NCI-H2196 (cell line): ENCODE measurements at regions not wholly inside any gene's neighbourhood (a gene's known extent, or its start where the extent isn't known, plus 50 kb on each side); places are given as distances from the start of the nearest gene placed in this dataset.

Experiments used
- DNase-seq: peaks from one replicate; lab custom pipeline; 2025; ENCODE audit not compliant: unreplicated experiment; lab: John Stamatoyannopoulos, UW

DNA sequence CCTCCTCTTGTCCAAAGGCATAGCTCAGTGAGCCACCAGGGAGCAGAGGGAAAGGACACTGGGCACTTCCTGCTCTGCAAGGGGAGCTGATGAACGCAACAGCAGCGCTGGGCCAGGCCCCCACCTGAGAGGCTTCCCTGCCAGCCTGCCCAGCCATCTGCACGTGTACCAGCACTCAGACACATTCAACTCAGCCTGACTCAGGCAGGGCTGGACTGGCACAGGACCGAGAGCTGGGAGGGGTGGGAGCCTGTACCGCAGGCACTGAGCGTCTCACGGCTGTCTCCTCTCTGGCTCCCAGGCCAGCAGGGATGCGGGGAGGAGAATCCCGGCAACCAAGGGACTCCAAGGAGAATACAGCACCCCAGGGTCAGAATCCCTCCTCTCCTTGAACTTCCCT lies 411.8 kb downstream of the CTTN start:
- DNase-seq, result no peak

DNA sequence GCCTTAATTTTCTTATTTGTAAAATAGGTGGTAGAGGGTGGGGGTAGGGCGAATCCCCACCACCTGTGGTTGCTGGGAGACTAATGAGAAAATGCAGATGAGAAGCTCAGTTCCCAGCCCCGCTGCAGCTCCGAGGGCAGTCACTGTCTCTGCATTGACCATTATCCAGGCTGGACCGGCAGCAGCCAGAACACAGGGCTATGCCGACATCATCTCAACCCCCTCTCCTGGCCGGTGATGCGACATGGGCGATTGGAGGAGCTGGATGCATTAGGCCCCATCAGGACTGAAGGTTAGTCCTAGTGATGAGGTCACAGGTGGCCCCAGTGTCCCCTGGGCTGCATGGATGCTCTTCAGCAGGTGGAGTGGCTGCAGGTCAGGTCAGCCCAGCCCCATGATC lies 412.4 kb downstream of the CTTN start:
- DNase-seq, result no peak

DNA sequence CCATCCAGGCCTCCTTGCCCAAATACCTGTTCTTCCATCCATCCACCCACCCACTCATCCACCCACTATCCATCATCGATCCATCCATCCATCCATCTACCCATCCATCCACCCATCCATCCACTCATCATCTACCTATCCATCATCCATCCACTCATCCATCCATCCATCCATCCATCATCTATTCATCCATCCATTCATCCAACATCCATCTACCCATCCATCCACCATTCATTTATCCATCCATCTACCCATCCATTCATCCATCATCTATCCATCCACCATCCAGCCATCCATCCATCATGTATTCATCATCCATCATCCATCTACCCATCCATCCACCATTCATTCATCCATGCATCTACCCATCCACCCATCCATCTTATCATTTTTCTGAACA lies 413.2 kb downstream of the CTTN start:
- no peak for DNase-seq

DNA sequence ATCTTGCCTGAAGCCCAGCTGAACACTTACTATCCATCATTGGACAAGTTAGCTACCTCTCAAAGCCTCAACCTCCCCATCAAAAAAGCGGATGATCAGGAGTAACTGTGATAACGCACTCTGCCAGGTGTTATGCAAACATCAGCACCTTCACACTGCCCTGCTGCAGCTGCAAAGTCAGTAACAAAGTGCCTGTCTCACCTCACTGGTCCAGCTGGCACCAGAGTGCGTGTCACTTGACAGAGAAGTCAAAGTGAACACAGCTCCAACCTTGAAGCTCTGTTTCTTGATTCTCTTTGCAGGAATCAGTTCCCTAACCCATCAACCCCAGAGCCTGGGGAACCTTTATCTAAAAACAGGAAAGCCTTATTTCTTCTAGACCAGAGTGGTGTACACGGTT lies 413.6 kb downstream of the CTTN start:
- DNase-seq, result no peak

DNA sequence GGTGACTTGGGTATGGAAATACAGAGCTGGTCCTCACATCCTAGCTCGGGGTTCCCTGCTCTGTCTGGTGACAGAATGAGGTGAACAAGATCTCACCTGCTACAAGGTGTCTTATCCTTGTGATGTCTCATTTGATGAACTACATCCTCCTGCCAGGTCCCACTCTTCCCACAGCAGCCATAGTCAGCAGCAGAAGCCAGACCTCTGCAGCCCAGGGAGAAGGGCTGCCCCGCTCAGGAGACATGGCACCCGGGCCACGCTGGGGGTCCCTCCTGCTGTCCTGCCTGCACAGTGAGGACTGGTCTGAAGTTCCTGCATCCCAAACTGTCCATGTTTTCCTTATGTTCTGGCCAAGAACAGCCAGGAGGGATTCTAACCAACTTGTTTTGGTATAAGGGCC lies 414.1 kb downstream of the CTTN start:
- no peak for DNase-seq

DNA sequence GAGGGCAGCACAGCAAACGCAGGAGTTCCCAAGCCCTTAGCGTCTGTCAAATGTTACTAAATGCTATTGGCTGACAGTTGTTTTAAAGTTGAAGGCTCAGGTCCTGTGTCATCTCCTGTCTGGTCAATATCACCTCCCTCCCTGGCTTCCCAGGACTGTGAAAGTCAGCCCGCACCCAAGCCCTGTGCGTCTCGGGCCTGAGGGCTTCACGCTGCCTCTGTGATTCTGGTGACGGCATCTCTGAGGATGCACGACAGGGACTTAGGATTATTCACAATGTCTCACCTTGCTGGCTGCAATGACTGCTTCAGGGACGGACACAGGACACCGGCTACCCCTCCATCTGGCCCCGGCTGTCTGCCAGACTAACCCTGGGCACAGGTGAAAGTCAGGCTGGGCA lies 415.3 kb downstream of the CTTN start:
- no peak for DNase-seq

DNA sequence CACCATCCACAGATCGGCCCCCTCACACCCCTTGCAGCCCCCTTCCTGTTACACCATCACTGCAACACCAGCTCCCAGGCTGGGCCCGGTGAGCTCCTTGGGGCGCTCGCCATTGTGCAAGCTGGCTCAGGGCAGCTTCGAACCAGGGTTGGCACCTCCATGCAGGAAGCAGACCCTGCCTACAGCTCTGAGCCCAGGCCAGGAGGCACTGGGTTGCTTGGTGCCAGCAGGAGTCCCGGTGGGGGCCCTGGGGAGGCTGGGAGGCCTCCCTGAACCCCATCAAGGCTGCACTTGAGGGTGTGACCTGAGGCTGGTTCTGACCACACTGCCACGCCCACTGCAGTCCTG lies 417.1 kb downstream of the CTTN start:
- DNase-seq, result no peak

DNA sequence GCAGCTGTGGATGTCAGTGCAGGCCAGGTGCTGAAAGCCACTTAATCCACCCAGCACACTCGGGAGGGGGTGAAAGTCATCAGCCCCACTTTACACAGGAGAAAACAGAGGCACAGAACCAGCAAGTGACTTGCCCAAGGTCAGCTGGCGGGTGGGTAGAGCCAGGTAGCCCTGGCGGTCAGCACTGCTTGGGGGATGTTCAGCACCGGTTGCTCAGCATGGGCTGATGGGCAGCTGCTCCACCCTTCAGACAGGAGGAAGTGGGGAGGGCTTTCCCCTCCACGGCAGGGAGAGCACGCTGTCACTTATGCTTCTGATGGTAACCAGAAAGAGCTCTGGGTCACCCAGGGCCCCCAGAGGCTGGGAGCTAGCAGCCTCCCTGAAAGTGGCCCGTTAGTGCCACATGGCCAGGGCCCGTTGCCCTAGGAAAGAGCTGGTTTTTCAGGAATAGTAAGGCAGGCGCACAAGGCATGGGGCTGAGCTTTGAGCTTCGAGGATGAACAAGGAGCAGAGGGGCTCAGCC lies 417.9 kb downstream of the CTTN start:
- no peak for DNase-seq

DNA sequence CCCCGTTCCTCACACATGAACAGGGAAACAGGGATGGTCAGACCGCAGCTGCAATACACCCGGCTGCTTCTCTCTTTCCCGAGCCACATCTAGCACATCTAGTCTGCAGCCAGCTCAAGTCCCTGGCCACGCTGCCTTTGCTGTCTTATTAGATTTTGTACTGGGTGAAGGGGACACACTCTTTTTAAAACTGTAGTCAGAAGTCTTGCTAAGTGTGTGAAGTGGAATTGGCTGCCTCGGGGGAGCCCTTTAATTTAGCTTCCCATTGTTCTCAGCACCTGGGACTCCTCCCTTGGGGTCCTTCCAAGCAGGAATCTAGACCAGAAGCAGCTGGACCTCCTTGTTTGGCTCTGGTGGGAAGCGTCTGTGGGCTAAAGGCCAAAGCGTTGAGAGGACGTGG lies 420.0 kb downstream of the CTTN start:
- DNase-seq, result no peak

DNA sequence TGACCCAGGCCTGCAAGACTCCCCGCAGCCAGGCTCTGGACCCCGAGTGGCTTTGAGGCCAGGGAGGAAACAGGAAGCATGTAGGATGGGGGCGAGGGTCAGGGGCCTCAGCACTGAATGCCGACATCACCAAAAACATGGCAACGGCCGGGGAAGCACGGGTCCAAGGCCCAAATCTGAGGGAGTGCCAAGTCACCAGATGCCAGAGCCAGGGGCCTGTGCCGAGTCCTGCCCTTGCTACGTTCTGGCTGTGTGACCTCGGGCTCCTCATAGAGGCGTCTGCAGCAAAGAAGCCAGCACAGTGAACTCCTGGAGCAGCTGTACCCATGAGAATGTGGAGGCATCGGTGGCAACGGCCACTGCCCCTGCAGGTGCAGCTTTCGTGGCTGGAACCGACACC lies 420.7 kb downstream of the CTTN start:
- no peak for DNase-seq

DNA sequence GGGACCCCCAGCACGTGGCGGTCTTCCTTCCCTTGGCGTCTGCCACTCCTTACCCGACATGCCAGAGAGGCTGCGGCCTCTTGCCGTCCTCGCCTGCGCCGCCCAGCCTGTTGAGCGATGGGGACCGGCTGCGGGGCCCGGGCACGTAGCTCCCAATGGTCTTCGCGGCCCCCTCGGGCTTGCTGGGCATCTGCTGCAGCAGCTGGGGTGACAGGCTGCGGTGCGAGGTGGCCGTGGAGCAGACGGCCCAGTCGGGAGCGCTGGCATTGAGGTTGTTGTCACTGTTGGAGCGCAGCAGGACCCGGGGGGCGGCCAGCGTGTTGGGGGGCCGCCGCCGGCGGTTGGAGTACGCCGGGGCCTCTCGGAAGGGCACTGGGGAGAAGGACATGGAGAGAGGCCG lies 422.0 kb downstream of the CTTN start:
- no peak for DNase-seq

DNA sequence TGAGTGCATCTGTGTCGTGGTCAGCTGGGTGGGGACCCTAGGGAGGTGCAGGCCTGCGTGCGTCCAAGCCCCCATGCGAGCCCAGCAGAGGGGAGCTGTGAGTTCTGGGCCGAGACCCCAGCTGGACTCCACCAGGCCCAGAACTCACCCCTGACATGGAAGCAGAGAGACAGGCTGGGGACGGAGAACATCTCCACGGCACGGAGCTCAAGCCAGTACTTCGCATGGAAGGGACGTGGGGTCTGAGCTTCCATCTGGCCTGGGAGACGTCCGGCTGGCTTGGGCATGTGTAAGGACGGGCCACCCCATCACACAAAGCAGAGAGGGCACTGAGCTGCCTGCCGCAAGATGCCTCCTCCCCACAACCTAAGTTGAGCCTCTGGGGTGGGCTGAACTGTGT lies 422.4 kb downstream of the CTTN start:
- no peak for DNase-seq

DNA sequence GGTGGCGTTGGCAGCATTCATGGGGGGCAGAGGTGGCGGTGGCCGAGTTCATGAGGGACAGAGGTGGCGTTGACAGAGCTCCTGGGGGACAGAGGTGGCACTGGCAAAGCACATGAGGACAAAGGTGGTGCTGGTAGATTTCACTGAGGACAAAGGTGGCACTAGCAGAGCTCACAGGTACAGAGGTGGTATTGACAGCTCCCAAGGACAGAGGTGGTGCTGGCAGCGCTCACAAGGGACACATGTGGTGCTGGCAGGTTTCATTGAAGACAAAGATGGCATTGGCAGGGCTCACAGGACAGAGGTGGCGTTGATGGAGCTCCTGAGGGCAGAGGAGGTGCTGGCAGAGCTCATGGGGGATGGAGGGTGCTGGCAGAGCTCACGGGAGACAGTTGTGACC lies 425.4 kb downstream of the CTTN start:
- no peak for DNase-seq

DNA sequence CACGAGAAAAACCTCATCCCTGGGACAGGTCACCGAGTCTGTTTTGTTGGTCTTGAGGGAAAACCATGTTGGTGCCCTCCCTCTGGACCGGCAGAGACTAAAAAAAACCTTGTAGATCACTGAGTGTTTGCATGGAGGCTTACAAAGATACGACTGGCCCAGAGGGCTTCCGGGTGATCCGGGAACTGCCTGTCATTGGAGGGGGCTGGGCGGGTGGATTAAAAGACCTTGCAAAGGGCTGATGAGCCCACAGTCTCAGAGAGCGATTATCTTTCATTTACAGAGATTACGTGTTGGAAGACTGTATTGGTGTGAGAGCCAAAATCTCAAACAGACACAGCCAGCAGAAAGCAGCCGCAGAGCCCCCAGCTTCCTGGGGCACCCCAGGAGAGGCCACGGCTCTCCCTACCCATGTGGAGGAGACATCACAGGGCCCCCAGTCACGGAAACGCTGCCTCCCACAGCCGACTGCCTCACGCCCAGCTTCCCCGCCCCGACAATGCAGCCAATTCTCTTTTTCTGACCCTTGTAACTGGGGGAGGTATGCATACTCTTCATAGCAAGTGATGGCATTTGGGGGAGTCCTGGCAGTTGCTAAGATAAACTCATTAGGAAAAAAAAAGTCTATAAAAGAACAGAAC lies 426.4 kb downstream of the CTTN start:
- no peak for DNase-seq

DNA sequence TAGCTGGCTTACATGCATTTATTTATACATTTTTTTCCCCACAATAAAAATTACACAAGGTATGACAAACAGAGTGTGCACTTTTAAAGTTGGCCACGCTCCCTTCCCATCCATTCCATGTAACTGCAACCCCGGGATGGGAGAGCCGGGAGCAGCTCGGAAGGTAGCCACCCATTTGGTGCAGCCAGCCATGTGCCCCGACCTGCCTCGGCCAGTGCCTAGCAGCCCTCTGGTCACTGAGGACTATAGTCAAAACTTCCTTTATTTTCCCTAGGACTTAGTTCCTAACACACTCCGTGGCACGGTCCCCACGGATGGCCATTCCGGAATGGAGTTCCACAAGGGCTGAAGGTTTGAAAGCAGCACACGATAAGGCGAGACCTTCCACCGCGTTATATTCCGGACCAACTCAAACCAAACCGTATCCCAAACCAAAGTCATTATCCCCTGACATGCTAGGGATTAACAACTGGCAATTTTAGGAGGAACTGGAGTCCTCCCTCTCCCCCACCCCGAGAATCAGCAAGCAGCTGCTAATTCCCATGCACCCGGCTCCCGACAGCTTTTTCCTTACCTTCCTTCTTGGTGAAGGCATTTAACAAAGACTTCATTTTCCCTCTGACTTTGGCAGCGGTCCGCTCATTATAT lies 426.4 kb downstream of the SHANK2 start:
- no peak for DNase-seq

DNA sequence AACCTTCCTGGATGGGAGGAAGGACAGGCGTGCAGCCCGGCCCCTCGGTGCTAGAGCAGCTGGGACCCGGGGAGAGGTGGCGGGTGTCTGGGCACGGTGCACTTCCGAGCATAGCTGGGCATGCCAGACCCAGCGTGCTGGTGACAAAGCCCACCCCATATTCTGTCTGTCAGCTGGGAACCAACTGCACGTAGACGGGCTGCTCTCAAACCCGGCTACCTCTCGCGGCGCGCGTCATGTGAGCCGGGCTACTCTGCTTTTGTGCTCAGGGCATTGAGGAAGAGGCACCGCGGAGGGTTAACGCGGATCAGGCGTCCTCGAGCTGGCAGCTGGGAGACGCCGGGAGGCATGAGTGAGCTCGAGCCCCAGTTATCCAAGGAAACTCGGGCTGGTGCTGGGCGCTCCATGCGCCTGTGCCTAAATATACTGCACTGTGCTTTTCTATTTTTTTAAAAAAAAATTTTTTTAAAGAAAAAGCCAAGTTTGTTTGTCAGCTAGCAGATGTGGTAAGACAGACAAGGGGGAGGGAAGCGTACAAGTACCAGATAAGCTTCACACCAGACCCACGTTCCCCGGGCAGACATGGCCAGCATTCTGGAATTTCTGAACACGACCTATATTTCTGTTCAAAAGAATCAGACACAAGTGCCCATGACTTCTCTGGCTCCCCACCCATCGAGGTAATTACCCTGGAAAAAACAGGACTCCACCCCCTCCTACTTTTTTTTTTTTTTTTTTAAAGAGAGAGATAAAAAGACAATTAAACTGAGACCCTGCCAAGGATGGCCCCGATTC lies 425.6 kb downstream of the SHANK2 start:
- no peak for DNase-seq

DNA sequence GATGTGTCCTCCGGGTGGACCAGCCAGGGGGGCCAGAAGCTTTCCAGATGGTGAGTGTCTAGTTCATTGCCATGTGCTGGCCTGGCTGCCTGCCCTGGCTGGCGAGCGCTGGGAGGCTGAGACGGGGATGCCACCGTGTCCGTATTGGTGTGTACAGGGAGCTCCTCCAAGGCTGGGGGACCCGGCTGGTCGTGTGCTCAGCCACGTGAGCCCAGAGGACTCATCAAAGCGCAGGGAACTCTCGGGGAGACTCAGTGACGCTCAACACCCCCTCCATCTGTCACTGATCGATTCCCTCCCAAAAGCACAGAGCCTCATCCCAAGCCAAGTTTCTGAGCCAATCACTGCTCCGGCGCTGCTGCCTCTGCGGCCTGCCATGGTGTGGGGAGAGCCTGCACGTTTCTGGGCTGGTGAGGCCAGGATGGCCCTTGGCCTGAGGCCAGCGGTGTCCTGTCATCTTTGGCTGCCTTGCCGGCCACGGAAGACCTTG lies 423.7 kb downstream of the SHANK2 start:
- no peak for DNase-seq

DNA sequence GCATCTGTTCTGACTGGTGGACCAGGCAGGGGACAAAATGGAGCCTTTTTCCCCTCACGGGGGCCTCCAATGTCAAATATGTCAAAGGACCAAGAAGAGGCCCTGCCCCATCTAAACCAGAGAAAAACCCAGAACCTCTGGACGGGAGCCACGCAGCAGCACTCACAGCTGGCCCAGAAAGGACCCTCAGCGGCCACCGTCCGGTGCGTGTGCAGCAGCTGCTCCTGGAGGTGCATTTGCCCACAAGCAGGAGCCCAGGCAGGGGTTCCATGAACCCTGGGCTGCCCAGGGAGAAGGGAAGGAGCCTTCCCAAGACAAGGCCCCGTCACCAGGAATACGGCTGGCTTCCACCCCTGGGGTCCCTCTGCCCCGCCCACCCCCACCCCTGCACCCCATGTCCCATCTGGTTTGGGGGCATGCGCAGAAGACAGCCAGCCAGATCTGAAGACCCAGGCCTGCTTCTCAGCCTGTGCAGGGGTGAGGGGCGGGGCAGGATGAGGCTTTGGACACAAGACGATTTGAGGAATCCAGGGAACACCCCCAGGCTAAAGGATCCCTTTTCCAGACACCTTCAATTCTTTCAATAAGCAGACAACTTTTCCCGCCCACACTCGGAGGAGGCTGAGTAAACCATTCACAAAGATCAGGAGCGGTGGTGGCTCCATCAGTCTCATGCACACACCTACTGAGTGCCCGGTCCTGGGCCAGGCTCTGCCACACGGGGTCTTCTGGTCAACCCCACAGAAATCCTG lies 423.1 kb downstream of the SHANK2 start:
- no peak for DNase-seq

DNA sequence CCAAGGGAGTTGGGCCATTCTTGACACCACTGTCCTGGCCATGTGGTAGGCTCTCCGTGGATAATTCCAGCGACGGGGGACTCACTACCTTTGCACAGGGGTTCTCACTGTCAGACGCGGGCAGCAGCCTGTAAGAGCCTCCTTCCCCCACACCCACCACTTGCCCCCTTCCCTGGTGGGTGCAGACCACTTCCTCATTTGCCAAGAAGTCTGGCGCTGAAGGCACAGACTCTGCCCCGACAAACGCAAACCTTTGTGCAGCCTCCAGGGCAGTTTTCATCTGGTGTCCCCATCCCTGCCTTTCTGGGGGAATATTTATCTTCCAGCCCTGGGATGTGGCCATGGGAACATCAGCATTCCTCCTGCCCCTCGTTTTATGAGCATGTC lies 422.5 kb downstream of the SHANK2 start:
- no peak for DNase-seq

DNA sequence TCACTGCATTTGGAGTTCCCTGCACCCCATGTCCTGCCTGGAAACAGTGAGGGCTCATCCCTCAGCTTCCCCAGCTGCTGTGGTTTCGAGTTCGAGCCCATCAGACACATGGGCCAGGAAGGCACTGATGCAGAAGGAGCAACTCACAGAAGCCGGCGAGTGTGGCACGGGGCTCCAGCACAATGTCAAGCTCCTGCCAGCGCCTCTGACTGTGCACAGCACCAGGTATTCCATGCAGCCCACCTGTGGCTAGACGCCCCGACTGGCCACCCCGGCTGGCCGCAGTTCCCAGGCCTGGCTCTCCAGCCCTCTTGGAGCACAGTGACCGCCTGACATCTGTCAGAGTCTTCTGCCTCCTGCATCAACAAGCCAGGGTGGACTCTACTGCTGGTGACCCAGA lies 419.4 kb downstream of the SHANK2 start:
- no peak for DNase-seq

DNA sequence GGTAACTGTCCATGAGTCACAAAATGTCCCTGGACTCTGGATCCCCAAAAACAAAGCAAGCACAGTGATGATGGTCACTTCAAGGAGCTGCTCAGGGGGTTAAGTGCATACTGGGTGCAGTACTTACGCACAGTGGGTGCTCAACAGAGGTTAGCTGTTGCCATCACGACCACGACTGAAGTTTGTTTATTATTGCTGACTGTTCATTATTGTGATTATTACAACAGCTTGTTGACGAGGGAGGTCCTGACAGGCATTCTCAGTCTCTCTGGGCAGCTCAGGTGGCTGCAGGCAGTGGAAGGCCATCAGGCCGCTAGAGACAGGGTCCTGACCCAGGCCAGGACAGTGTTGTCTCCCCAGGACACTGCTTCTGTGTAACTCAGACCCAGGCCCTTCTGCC lies 418.8 kb downstream of the SHANK2 start:
- DNase-seq, result no peak
